ENCODE measurements at regions not wholly inside any gene's neighbourhood (a gene's known extent, or its start where the extent isn't known, plus 50 kb on each side); places are given as distances from the start of the nearest gene placed in this dataset.

GRCh38 chr10:131477457-131478121, 166.1 kb upstream of the TCERG1L start:
- H3K27ac ChIP-seq (ENCODE audit: low read length) = no peak overlapping the region
- H3K36me3 ChIP-seq (ENCODE audit: insufficient read depth, low read length) = no peaks in the 10 kb centered on the region
- no peak overlapping the region for H3K9ac ChIP-seq (ENCODE audit: low read length)
- no peaks in the 10 kb centered on the region for H3K27me3 ChIP-seq (ENCODE audit: insufficient read depth, low read depth, low read length)
- no peaks in the 10 kb centered on the region for H3K9me2 ChIP-seq (ENCODE audit: insufficient read depth, low read length)
- no peak overlapping the region for H3K4me3 ChIP-seq (ENCODE audit: low read length)
- no peaks in the 10 kb centered on the region for H3F3A ChIP-seq (ENCODE audit: insufficient read depth, low read length, poor library complexity, severe bottlenecking)
- TF ChIP-seq MXI1 (conservative IDR thresholded peaks at IDR 0.05; ENCODE audit: poor library complexity, severe bottlenecking) = no peak
- no peak for TF ChIP-seq POLR2AphosphoS5 (IDR thresholded peaks at IDR 0.05)
- TF ChIP-seq REST (IDR thresholded peaks at IDR 0.05; ENCODE audit: borderline replicate concordance) = no peak
- no peak for TF ChIP-seq RAD21 (conservative IDR thresholded peaks at IDR 0.05)
- no peak for TF ChIP-seq EP300 (conservative IDR thresholded peaks at IDR 0.05; ENCODE audit: poor library complexity, severe bottlenecking)
- TF ChIP-seq CTCF (IDR thresholded peaks at IDR 0.05; ENCODE audit: poor library complexity, severe bottlenecking) = no peak
- TF ChIP-seq EZH2 (IDR thresholded peaks at IDR 0.05; ENCODE audit: borderline replicate concordance, insufficient read depth, low read length, poor library complexity, severe bottlenecking) = no peak
- no peaks in the 10 kb centered on the region for H3K79me2 ChIP-seq (replicated peaks; ENCODE audit: insufficient read depth, low read length)
- H3K4me2 ChIP-seq (ENCODE audit: low read length) = no peak overlapping the region
- no peak overlapping the region for H2AFZ ChIP-seq (ENCODE audit: low read depth, low read length)
- H4K20me1 ChIP-seq (ENCODE audit: insufficient read depth) = no peaks in the 10 kb centered on the region
- H3K9me3 ChIP-seq (ENCODE audit: low read length) = no peaks in the 10 kb centered on the region

- H4K20me1 ChIP-seq (ENCODE audit: insufficient read depth) = no peaks in the 10 kb centered on the region
- H3K27ac ChIP-seq (ENCODE audit: low read length) = no peak overlapping the region
- H3K36me3 ChIP-seq (ENCODE audit: insufficient read depth, low read length) = no peaks in the 10 kb centered on the region
- H3K27me3 ChIP-seq (ENCODE audit: insufficient read depth, low read depth, low read length) = no peaks in the 10 kb centered on the region
- no peak overlapping the region for H3K4me2 ChIP-seq (ENCODE audit: low read length)
- H3K79me2 ChIP-seq (replicated peaks; ENCODE audit: insufficient read depth, low read length) = no peaks in the 10 kb centered on the region
- no peak overlapping the region for H3K4me3 ChIP-seq (ENCODE audit: low read length)
- TF ChIP-seq EZH2 (IDR thresholded peaks at IDR 0.05; ENCODE audit: borderline replicate concordance, insufficient read depth, low read length, poor library complexity, severe bottlenecking) (no peak), SMC3 (conservative IDR thresholded peaks at IDR 0.05; ENCODE audit: poor library complexity) (no peak), CTCF (IDR thresholded peaks at IDR 0.05; ENCODE audit: poor library complexity, severe bottlenecking) (no peak), REST (IDR thresholded peaks at IDR 0.05; ENCODE audit: borderline replicate concordance) (no peak), POLR2AphosphoS5 (IDR thresholded peaks at IDR 0.05) (no peak), EP300 (conservative IDR thresholded peaks at IDR 0.05; ENCODE audit: poor library complexity, severe bottlenecking) (no peak), MXI1 (conservative IDR thresholded peaks at IDR 0.05; ENCODE audit: poor library complexity, severe bottlenecking) (no peak), TAF1 (IDR thresholded peaks at IDR 0.05; ENCODE audit: low read depth) (no peak), RAD21 (conservative IDR thresholded peaks at IDR 0.05) (no peak)
- H3K9me3 ChIP-seq (ENCODE audit: low read length) = no peaks in the 10 kb centered on the region
- H3F3A ChIP-seq (ENCODE audit: insufficient read depth, low read length, poor library complexity, severe bottlenecking) = no peaks in the 10 kb centered on the region
- H2AFZ ChIP-seq (ENCODE audit: low read depth, low read length) = no peak overlapping the region
- H3K9ac ChIP-seq (ENCODE audit: low read length) = no peak overlapping the region
- H3K9me2 ChIP-seq (ENCODE audit: insufficient read depth, low read length) = no peaks in the 10 kb centered on the region
These were observed 167.0 kb upstream of the TCERG1L start for GRCh38 chr10:131478377-131478989.
